GM21447 (cell line): ENCODE measurements at regions not wholly inside any gene's neighbourhood (a gene's known extent, or its start where the extent isn't known, plus 50 kb on each side); places are given as distances from the start of the nearest gene placed in this dataset.
"Not testable (repeated sequence)": the region's sequence is repeated elsewhere in the genome, so short reads cannot be mapped to it uniquely, and the experiment has no call there.

ENCODE experiments used
- ATAC-seq: cut with Tn5 transposase; IDR thresholded peaks from one replicate; pipeline ENCODE4 v1.9.1; 2021; ENCODE audit not compliant: unreplicated experiment

- no peak for ATAC-seq
Measured at GRCh38 chr4:38504396-38504715, 159.6 kb upstream of the KLF3 start.

GRCh38 chr4:38509551-38509950 lies 154.4 kb upstream of the KLF3 start:
- ATAC-seq, result peak; percentile 63

- ATAC-seq, result no peak
Measured at GRCh38 chr4:38510201-38510600, 153.8 kb upstream of the KLF3 start.

- no peak for ATAC-seq
Measured at GRCh38 chr4:38511702-38512101, 152.3 kb upstream of the KLF3 start.

DNA sequence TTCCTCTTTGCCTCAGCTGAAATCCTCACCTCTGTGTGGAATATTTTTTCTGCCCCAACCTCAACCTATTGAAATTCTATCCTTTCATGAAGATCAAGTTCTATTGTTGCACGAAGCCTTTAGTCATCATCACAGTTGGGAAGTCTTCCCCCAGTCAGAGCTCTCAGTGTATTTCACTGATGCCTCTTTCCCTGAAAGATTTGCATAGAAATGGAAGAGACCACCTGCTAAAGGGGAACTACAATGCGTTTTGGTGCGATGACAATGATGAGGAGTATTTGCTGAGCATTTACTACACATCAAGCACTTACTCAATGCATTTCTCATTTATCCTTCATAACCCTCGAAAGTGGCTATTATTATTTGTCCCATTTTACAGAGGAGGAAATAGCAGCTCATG lies 151.2 kb upstream of the KLF3 start:
- no peak for ATAC-seq

GRCh38 chr4:38514465-38515146 lies 149.4 kb upstream of the KLF3 start:
- no peak for ATAC-seq

DNA sequence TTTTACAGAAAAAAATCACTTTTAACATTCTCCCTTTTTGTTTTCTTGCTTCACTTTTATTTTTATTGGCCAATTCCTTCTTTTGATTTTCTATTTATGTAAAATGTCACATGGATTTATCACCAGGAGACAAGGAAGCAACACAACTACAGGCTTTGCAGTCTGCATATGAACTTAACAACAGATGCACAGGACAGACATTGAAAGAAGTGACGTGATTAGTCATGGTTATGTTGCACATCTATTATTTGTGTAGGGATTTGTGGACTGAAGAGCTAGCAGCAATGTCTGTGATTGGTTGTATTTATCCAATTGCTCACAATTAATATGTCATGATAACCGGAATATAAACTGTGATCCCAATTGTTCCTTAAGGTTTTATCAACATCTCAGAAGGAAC lies 147.8 kb upstream of the KLF3 start:
- no peak for ATAC-seq

DNA sequence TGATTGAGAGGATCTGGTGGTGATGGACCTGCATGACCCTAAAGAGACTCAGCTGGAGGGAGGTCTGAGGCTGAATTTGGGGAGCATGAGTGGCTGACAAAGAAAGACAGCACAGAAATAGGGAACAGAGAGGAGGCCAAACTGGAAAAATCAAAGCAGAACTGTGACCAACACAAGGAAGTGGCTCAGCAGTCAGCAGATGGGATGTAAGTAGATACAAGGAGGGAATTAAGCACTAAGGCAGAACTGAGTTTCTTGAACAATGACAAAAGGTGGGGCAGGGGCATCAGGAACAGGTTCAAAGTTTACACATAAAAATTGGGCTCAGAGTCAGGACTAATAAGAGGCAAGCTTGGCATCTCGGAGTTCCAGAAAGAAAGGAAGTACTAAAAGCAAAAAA lies 144.3 kb upstream of the KLF3 start:
- no peak for ATAC-seq

DNA sequence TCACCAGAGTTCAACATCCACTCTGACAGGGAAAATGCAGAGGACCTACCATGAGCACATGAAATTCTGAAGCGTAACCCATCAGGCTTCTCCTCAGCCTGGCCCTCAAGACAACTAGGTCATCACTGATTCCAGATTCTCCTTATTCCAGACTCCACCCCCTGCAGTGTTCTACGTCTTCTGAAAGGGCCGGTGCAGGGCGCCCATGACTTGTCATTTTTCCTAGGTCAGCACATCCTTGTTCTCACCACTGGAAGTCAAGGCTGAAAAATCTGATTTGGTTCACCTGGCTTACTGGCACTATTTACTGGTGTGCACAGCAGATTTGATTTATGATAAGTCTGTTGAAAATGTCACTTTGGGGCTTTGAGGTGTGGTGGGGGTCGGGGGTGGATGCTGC lies 140.9 kb upstream of the KLF3 start:
- no peak for ATAC-seq

- ATAC-seq, result peak; percentile 96
Measured at GRCh38 chr4:38523524-38524448, 140.2 kb upstream of the KLF3 start.

DNA sequence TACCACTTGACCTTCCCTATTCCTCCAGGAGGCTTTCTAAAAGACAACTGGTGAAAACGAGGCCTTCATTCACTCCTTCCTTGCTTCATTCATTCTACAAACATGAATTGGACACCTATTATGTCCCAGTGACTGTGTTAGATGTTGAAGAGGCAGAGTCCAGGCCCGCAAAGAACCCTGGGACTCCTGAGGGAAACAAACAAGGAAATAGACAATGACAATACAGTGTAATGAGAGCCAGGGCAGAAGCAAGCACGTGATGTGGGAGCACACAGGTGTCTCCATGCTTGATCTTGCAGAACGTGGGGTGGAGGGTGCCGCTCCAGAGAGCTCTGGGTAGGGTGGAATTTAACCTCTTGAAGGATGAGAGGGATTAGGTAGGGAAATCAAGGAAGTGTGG lies 137.6 kb upstream of the KLF3 start:
- ATAC-seq, result no peak

DNA sequence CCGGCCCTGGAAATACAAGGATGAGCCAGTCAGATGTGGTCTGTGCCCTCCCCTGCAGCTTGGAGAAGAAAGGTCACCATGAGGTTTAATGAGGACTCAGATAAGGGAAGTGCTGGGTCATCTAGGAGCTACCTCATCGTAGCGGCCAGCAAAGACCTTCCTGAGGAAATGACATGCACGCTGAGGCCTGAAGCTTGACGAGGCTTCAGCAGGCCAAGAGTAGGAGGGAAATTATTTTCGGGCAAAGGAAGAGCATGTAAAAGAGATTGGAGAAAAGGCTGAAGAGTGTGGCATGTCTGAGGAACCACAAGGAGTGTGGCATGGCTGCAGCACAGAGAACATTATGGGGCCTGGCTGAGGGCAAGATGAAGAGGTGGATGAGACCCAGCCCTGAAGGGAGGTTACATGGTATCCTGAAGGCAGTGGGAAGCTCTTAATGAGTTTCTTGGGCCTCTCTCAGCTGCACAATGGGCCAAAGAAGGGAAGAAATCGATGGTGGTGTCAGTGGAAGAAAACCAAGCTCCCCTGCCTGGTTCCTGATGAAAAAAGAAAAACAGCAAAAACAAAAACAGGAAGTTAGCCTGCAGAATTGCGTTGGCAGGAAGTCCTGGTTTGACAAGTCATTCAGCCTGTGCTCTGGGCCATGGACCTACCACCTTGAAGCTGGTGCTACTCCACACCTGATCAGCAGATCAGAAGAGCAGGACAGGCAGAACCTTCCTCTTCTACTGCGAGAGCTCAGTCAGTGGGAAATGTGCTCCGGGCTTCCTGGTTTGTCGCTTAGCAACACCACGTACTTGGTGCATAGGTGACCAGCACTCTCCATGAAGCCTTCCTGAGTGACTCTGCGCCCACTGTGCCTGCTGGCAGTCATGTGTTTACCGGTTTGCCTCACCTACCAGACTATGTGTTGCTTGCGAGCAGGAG lies 134.5 kb upstream of the KLF3 start:
- peak; percentile 82 for ATAC-seq

- ATAC-seq, result no peak
Measured at GRCh38 chr4:38530486-38530885, 133.5 kb upstream of the KLF3 start.

- no peak for ATAC-seq
Measured at GRCh38 chr4:38531141-38531727, 132.8 kb upstream of the KLF3 start.

GRCh38 chr4:38532908-38533499 lies 131.0 kb upstream of the KLF3 start:
- ATAC-seq, result no peak

- ATAC-seq, result no peak
Measured at GRCh38 chr4:38534344-38535045, 129.5 kb upstream of the KLF3 start.

GRCh38 chr4:38535071-38535470 lies 128.9 kb upstream of the KLF3 start:
- ATAC-seq, result not testable (repeated sequence)

DNA sequence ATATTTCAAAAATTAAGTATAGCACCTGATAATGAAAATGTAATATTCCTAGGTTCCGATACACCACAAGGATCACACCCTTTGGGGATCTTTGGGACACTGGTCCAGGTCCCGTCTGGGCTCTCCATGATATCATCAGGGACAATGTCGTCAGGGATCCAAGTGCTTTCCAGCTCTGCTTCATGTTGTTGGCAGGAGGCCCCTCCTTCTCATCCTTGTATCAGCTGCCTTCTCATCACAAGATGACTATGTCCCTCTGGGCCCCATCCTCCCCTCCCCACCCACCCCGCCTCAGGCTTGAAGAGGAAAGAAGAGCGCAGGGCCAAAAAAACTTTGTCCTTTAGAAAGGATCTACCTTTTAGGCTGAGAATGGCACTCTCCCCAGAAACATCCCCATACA lies 128.3 kb upstream of the KLF3 start:
- no peak for ATAC-seq

DNA sequence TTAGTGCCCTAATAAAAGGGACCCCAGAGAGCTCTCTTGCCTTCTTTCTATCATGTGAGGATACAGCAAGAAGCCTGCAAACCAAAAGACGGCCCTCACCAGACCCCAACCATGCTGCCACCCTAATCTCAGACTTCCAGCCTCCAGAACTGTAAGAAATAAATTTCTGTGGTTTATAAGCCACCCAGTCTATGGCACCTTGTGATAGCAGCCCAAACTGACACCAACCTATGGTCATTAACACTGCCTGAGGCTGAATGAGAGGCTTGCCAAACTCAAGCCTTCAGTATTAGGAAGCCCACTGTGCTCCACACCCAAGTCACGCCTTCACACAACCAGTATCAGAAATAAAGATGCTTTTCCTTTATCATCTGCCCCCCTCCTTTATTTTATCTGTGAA lies 127.3 kb upstream of the KLF3 start:
- no peak for ATAC-seq

DNA sequence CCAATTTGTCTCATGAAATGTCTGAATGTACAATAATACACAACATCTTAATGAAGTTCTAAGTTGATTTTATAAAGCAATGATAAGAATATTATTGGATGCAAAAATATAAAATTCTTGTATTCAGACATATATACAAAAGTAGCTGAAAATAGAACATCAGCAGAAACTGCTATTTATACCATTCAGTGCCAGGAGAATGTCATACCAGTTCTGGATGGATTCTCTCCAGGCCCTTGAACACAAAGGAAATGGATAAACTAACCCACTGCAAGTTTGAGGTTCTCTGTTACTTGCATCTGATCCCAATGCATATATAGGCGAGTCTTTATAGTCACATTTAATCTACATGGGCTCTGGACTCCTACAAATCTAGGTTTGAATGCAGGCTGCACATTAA lies 126.3 kb upstream of the KLF3 start:
- ATAC-seq, result no peak
